ENCODE measurements at regions not wholly inside any gene's neighbourhood (a gene's known extent, or its start where the extent isn't known, plus 50 kb on each side); places are given as distances from the start of the nearest gene placed in this dataset.
"Not testable (repeated sequence)": the region's sequence is repeated elsewhere in the genome, so short reads cannot be mapped to it uniquely, and the experiment has no call there.

DNA sequence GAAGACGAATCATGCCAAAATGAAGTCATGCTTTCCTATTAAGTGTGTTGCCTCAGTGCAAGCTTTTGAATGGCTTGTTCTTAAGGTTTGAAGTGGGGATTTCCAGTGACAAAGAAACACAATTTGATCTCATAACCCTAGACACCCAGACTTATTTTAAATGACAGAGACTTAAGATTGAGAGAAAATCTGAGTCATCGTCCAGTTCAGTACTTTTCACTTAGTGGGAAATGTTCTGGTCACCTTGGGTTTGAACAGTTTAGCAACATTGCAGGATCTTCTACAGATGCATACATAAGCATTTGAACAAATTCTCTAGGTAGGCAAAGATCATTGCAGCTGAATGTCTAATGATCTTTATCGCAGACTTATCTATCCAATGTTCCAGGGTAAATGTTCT, 926.7 kb upstream of the ADAMTS5 start:
- H3K4me1 Mint-ChIP-seq; DNase-seq; intact Hi-C loops (cut with micrococcal nuclease); POLR2A ChIA-PET (ENCODE audit: partially characterized antibody); H3K4me1 ChIP-seq (ENCODE audit: insufficient read depth, low read length); H3K4me3 ChIP-seq (ENCODE audit: low read length in 2 of 2); H3K36me3 Mint-ChIP-seq; H3K4me3 Mint-ChIP-seq; H3K27me3 Mint-ChIP-seq; H3K27ac ChIP-seq (ENCODE audit: low read depth, low read length); H3K27ac Mint-ChIP-seq; H3K36me3 ChIP-seq (ENCODE audit: insufficient read depth, low read length); H3K9me3 ChIP-seq (ENCODE audit: control insufficient read depth in 1 of 2, low read length in 2 of 2); H3K9me3 Mint-ChIP-seq; H3K27me3 ChIP-seq (ENCODE audit: insufficient read depth, low read length); CTCF ChIA-PET (ENCODE audit: partially characterized antibody): not testable (repeated sequence)

DNA sequence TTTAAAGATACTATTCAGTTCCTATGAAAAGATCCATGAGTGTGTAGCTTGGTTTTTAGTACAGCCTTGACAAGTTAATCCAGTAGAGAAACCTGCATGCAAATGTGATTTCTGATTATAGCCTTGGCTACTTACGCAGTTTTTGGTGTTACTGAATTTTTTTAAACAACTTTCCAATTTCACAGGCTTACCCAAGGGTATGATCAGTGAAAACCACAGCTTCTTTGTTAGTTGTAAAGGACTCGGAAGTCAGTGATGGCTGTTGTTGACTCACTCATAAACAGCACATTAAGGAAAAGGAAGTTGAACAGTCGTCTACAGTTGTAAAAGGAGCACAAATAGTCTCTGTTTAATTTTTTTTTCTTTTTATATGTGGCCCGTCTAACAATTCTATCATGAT, 924.6 kb upstream of the ADAMTS5 start:
- H3K4me1 ChIP-seq (ENCODE audit: insufficient read depth, low read length); H3K27me3 ChIP-seq (ENCODE audit: insufficient read depth, low read length); H3K36me3 ChIP-seq (ENCODE audit: insufficient read depth, low read length); H3K36me3 Mint-ChIP-seq; H3K27ac Mint-ChIP-seq; DNase-seq; H3K4me1 Mint-ChIP-seq; H3K4me3 Mint-ChIP-seq; CTCF ChIA-PET (ENCODE audit: partially characterized antibody); H3K27me3 Mint-ChIP-seq; intact Hi-C loops (cut with micrococcal nuclease); H3K27ac ChIP-seq (ENCODE audit: low read depth, low read length); H3K9me3 Mint-ChIP-seq; POLR2A ChIA-PET (ENCODE audit: partially characterized antibody); H3K9me3 ChIP-seq (ENCODE audit: control insufficient read depth in 1 of 2, low read length in 2 of 2); H3K4me3 ChIP-seq (ENCODE audit: low read length in 2 of 2): not testable (repeated sequence)

DNA sequence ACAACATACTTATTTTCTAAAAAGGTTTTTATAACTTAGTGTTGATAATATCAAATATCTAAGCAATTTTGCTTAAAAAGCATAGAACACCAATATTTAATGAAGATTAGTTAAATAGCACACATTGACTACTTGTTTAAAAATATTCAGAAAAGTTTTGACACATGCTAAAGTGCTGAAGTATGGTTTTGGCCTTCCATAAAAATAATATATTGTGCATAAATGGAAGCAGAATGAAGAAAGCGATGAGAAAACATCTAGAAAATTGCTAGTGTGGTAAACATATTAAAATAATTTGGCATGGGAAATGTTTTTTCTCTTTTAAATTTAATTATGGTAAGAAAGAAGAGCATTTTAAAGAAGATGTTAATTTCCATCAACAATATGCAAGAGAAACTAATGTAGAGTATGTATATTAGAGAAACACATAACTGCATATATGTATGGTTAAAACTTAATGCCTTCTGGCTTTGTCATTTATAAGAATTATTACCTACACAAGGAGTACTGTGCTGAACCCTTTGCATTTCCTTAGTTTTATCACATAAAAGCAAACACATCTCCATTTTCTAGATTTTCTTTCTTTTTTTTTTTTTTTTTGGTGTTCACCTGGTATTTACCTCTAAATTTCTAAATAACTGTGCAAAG, 921.0 kb upstream of the ADAMTS5 start:
- H3K4me1 Mint-ChIP-seq; H3K36me3 Mint-ChIP-seq; H3K4me1 ChIP-seq (ENCODE audit: insufficient read depth, low read length); H3K27me3 Mint-ChIP-seq; H3K27me3 ChIP-seq (ENCODE audit: insufficient read depth, low read length); DNase-seq; H3K4me3 ChIP-seq (ENCODE audit: low read length in 2 of 2); H3K9me3 Mint-ChIP-seq; intact Hi-C loops (cut with micrococcal nuclease); H3K9me3 ChIP-seq (ENCODE audit: control insufficient read depth in 1 of 2, low read length in 2 of 2); POLR2A ChIA-PET (ENCODE audit: partially characterized antibody); H3K27ac ChIP-seq (ENCODE audit: low read depth, low read length); H3K36me3 ChIP-seq (ENCODE audit: insufficient read depth, low read length); CTCF ChIA-PET (ENCODE audit: partially characterized antibody); H3K4me3 Mint-ChIP-seq; H3K27ac Mint-ChIP-seq: not testable (repeated sequence)

DNA sequence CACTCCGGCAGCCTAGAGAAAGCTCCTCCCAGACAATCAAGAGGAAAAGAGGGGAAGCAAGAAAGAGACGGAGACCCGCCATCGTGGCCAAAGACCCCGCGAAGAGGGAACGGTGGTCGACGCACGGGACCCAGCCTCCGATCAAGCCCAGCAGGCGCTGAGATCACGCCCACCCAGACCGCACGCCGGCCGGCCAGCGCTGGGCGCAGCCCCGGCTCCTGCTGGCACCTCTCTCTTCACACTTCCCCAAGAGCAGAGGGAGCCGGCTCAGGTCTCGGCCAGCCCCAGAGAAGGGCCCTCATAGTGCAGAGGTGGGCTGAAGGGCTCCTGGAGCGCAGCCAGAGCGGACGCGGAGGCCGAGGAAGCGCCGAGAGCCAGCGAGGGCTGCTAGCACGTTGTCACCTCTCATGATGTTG, 918.4 kb upstream of the ADAMTS5 start:
- Histone ChIP-seq H3K4me1 (ENCODE audit: insufficient read depth, low read length) (no peaks in the 10 kb centered on the region), H3K4me3 (ENCODE audit: low read length in 2 of 2) (no peak overlapping the region), H3K27ac (ENCODE audit: low read depth, low read length) (no peak overlapping the region), H3K9me3 (ENCODE audit: control insufficient read depth in 1 of 2, low read length in 2 of 2) (no peaks in the 10 kb centered on the region), H3K27me3 (ENCODE audit: insufficient read depth, low read length) (no peaks in the 10 kb centered on the region), H3K36me3 (ENCODE audit: insufficient read depth, low read length) (no peaks in the 10 kb centered on the region)
- Mint-ChIP-seq H3K27me3 (no peaks in the 10 kb centered on the region), H3K36me3 (no peaks in the 10 kb centered on the region), H3K4me3 (no peak overlapping the region), H3K4me1 (no peaks in the 10 kb centered on the region), H3K9me3 (peaks cover 0 to 7% (median 1%) of the 10 kb centered on the region in 8 donors), H3K27ac (no peak overlapping the region)
- POLR2A ChIA-PET (ENCODE audit: partially characterized antibody): no interaction called here
- CTCF ChIA-PET (ENCODE audit: partially characterized antibody): no interaction called here
- no peak for DNase-seq
- intact Hi-C loops (cut with micrococcal nuclease): no loop called here

DNA sequence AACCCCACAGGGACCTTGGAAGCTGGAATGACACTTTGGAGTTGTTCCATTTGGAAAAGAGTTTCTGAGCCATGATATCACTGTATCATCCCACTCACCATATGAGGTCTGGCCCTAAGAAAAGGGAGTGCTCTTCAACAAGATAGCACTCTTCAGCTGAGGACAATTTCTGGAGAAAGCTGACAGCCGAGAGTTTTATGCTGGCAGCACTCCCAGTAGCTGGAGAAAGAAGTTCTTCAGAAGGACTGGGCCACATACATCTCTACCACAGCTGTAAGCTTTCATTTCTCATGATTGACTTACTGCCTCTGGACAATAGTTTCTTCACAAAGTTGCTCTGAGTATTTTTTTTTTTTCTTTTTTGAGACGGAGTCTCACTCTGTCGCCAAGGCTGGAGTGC, 914.4 kb upstream of the ADAMTS5 start:
- CTCF ChIA-PET (ENCODE audit: partially characterized antibody); H3K27ac ChIP-seq (ENCODE audit: low read depth, low read length); H3K9me3 ChIP-seq (ENCODE audit: control insufficient read depth in 1 of 2, low read length in 2 of 2); H3K36me3 Mint-ChIP-seq; H3K27ac Mint-ChIP-seq; H3K4me3 ChIP-seq (ENCODE audit: low read length in 2 of 2); intact Hi-C loops (cut with micrococcal nuclease); DNase-seq; H3K27me3 Mint-ChIP-seq; H3K27me3 ChIP-seq (ENCODE audit: insufficient read depth, low read length); H3K36me3 ChIP-seq (ENCODE audit: insufficient read depth, low read length); POLR2A ChIA-PET (ENCODE audit: partially characterized antibody); H3K4me1 Mint-ChIP-seq; H3K4me1 ChIP-seq (ENCODE audit: insufficient read depth, low read length); H3K4me3 Mint-ChIP-seq; H3K9me3 Mint-ChIP-seq: not testable (repeated sequence)

DNA sequence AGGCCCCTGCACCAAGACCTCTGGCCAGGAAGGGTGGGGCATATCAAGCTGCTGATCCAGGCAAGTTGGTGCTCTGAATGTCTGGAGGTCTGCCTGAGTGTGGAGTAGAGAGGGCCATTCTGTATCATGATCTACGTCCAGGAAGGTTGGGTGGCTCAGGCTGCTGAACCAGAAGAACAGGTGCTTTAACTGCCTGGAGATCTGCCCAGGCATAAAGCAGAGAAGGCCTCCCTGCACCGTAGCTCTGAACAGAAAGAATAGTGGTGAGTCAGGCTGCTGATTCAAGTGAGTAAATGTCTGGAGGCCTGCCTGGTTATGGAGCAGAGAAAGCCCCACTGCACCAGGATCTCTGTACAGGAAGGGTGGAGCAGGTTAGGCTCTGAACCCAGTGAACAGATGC, 905.5 kb upstream of the ADAMTS5 start:
- intact Hi-C loops (cut with micrococcal nuclease); H3K4me3 Mint-ChIP-seq; H3K27ac ChIP-seq (ENCODE audit: low read depth, low read length); CTCF ChIA-PET (ENCODE audit: partially characterized antibody); H3K4me1 ChIP-seq (ENCODE audit: insufficient read depth, low read length); H3K9me3 ChIP-seq (ENCODE audit: control insufficient read depth in 1 of 2, low read length in 2 of 2); POLR2A ChIA-PET (ENCODE audit: partially characterized antibody); H3K4me1 Mint-ChIP-seq; H3K4me3 ChIP-seq (ENCODE audit: low read length in 2 of 2); H3K36me3 Mint-ChIP-seq; DNase-seq; H3K27me3 ChIP-seq (ENCODE audit: insufficient read depth, low read length); H3K36me3 ChIP-seq (ENCODE audit: insufficient read depth, low read length); H3K27me3 Mint-ChIP-seq; H3K27ac Mint-ChIP-seq: not testable (repeated sequence)
- H3K9me3 Mint-ChIP-seq: peaks cover 0 to 13% (median 11%) of the 10 kb centered on the region in 8 donors

DNA sequence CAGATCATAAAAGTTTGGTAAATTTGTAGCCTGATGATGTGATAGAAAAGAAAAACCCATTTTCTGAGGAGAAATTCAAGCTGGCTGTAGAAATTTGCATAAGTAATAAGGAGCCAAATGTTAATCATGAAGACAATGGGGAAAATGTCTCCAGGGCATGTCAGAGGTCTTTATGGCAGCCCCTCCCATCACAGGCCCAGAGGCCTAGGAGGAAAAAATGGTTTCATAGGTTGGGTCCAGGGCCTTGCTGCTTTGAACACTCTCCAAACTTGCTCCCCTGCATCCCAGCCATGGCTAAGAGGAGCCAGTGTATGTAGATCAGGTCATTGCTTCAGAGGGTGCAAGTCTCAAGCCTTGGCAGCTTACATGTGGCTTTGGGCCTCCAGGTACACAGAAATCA, 903.9 kb upstream of the ADAMTS5 start:
- CTCF ChIA-PET (ENCODE audit: partially characterized antibody); POLR2A ChIA-PET (ENCODE audit: partially characterized antibody); H3K27me3 ChIP-seq (ENCODE audit: insufficient read depth, low read length); DNase-seq; H3K4me3 Mint-ChIP-seq; H3K36me3 Mint-ChIP-seq; H3K27ac ChIP-seq (ENCODE audit: low read depth, low read length); H3K4me1 ChIP-seq (ENCODE audit: insufficient read depth, low read length); H3K27ac Mint-ChIP-seq; H3K36me3 ChIP-seq (ENCODE audit: insufficient read depth, low read length); intact Hi-C loops (cut with micrococcal nuclease); H3K9me3 ChIP-seq (ENCODE audit: control insufficient read depth in 1 of 2, low read length in 2 of 2); H3K4me1 Mint-ChIP-seq; H3K4me3 ChIP-seq (ENCODE audit: low read length in 2 of 2); H3K27me3 Mint-ChIP-seq: not testable (repeated sequence)
- peaks cover 0 to 16% (median 11%) of the 10 kb centered on the region in 8 donors for H3K9me3 Mint-ChIP-seq

DNA sequence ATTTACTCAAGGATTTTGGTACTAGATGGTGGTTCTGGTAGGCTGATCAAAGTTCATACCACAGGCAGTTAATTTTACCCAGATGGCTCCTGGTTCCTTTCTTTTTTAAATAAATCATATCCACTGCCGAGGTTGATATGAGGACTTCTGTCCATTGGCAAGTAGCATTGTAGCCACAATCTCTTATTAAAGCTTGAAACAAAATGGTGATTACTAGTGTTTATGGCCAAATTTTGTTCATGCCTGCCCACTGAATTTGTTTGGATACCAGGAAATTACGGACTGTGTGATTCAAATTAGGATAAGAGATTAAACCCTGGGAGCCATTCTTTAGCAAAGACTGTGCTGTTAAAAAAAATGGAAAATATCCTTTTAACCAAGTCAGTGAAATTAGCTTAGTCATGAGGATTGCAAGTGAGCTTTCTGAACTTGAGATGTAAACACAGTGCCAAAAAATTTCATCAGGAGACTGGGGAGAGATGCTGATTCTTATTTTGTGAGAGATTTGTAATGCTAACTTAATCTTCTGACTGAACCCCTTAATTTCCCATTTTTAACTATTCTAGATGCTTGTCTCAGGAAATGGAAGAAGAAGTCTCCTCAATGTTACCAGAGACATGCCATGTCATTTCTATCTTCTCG, 893.5 kb upstream of the ADAMTS5 start:
- H3K4me3 ChIP-seq (ENCODE audit: low read length in 2 of 2); H3K27ac Mint-ChIP-seq; H3K27me3 Mint-ChIP-seq; DNase-seq; H3K4me3 Mint-ChIP-seq; H3K9me3 ChIP-seq (ENCODE audit: control insufficient read depth in 1 of 2, low read length in 2 of 2); H3K36me3 ChIP-seq (ENCODE audit: insufficient read depth, low read length); H3K27me3 ChIP-seq (ENCODE audit: insufficient read depth, low read length); H3K27ac ChIP-seq (ENCODE audit: low read depth, low read length); H3K36me3 Mint-ChIP-seq; CTCF ChIA-PET (ENCODE audit: partially characterized antibody); H3K4me1 ChIP-seq (ENCODE audit: insufficient read depth, low read length); POLR2A ChIA-PET (ENCODE audit: partially characterized antibody); H3K9me3 Mint-ChIP-seq; H3K4me1 Mint-ChIP-seq; intact Hi-C loops (cut with micrococcal nuclease): not testable (repeated sequence)

Measured in CD4-positive, alpha-beta memory T cell (primary cell).